Common myeloid progenitor, CD34-positive (primary cell): ENCODE measurements at regions not wholly inside any gene's neighbourhood (a gene's known extent, or its start where the extent isn't known, plus 50 kb on each side); places are given as distances from the start of the nearest gene placed in this dataset.

Source experiments
- CTCF ChIA-PET: fragments of 350-600 bp; sonication (Branson Sonifier 250); formaldehyde crosslinking; loops from one replicate; lab custom pipeline; 2021; ENCODE audit warnings: antibody characterized with exemption; lab: Charles Lee
- POLR2A ChIA-PET: fragments of 350-600 bp; sonication (Branson Sonifier 250); formaldehyde crosslinking; loops from one replicate; lab custom pipeline; 2021; ENCODE audit warnings: antibody characterized with exemption; lab: Charles Lee
- DNase-seq, 3 donors: peaks; one replicate each; pipeline versions ENCODE4 v3.0.0 to v3.0.0-alpha.2; 2013
- H3K27ac ChIP-seq, 2 experiments: 1 replicate in 1 of 2; 2 replicates in 1 of 2; pipeline ENCODE4 v1.7.0; 2013; ENCODE audit warnings: inconsistent platforms in 2 of 2, low read length in 2 of 2, mild to moderate bottlenecking in 2 of 2, low read depth in 1 of 2, moderate library complexity in 1 of 2; ENCODE audit not compliant: severe bottlenecking in 2 of 2, insufficient read depth in 1 of 2, poor library complexity in 1 of 2
- H3K27me3 ChIP-seq, 5 experiments: replicated peaks in 2 of 5; 1 replicate in 3 of 5; 2 replicates in 2 of 5; pipeline versions ENCODE4 v1.6.1 to v1.7.0; 2013; ENCODE audit warnings: low read length in 4 of 5, mild to moderate bottlenecking in 2 of 5, moderate library complexity in 2 of 5, inconsistent platforms in 1 of 5; ENCODE audit not compliant: insufficient read depth in 5 of 5, control insufficient read depth in 4 of 5
- H3K36me3 ChIP-seq, 4 experiments: 1 replicate in 2 of 4; 2 replicates in 2 of 4; pipeline versions ENCODE4 v1.6.1 to v1.7.0; 2013; ENCODE audit warnings: low read length in 3 of 4, control low read depth in 1 of 4, mild to moderate bottlenecking in 1 of 4; ENCODE audit not compliant: control insufficient read depth in 4 of 4, insufficient read depth in 4 of 4
- H3K4me1 ChIP-seq, 4 experiments: 1 replicate in 3 of 4; 2 replicates in 1 of 4; pipeline versions ENCODE4 v1.6.1 to v1.7.1; 2013; ENCODE audit warnings: low read length in 3 of 4, mild to moderate bottlenecking in 3 of 4, control low read depth in 1 of 4, inconsistent platforms in 1 of 4, moderate library complexity in 1 of 4; ENCODE audit not compliant: control insufficient read depth in 4 of 4, insufficient read depth in 4 of 4; ENCODE audit errors: control extremely low read depth in 1 of 4
- H3K4me3 ChIP-seq, 7 experiments: 1 replicate in 4 of 7; 2 replicates in 3 of 7; pipeline versions ENCODE4 v1.5.1 to v1.7.0; 2013; ENCODE audit warnings: mild to moderate bottlenecking in 7 of 7, low read length in 6 of 7, moderate library complexity in 6 of 7, inconsistent platforms in 2 of 7, low read depth in 2 of 7, control low read depth in 1 of 7; ENCODE audit not compliant: insufficient read depth in 4 of 7, control insufficient read depth in 1 of 7; ENCODE audit errors: extremely low read depth in 1 of 7
- H3K9me3 ChIP-seq, 5 experiments: 1 replicate in 4 of 5; 2 replicates in 1 of 5; pipeline versions ENCODE4 v1.6.1 to v1.7.1; 2013; ENCODE audit warnings: low read length in 4 of 5, mild to moderate bottlenecking in 2 of 5, inconsistent platforms in 1 of 5, low read depth in 1 of 5, moderate library complexity in 1 of 5; ENCODE audit not compliant: control insufficient read depth in 4 of 5, insufficient read depth in 2 of 5; ENCODE audit errors: control extremely low read depth in 1 of 5
- WGBS: methylation state at CpG from one replicate; pipeline ENCODE4 v1.1.5; 2013; ENCODE audit not compliant: insufficient coverage; 5-methylcytosine and 5-hydroxymethylcytosine counted together

DNA sequence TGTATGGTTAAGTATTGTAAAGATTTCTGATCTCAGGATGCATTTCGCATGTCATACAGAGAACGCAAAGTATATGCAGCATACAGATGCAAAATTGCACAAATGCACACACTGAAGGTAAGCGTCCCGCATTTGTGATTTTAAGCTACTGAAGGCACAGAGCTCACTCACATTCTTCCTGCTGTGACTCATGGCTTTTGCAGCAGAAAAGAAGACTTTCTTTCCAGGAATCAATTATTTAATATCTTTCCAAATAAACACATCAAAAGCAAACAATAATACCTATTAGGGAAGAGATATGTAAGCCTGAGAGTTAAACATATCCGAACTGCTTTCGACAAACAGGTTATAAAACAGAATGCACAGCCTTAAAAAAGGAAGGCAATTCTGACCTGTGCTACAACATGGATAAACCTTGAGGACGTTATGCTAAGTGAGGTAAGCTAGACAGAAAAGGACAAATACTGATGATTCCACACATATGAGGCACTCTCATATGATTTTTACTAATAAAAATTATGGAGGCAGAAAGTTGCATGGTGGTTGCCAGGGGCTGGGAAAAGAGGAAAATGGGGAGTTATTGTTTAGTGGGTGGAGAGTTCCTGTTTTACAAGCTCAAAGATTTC lies 109.0 kb downstream of the TFAP2A start:
- no peak for DNase-seq
- Histone ChIP-seq H3K9me3 (no peaks in the 10 kb centered on the region), H3K4me1 (no peaks in the 10 kb centered on the region), H3K27me3 (peaks cover 0 to 5% (median 2%) of the 10 kb centered on the region in 5 experiments), H3K36me3 (no peaks in the 10 kb centered on the region), H3K4me3 (no peak overlapping the region), H3K27ac (no peak overlapping the region)
- 97% methylated on average over 6 of the region's 7 CpGs for WGBS
- ChIA-PET CTCF (no interaction called here), POLR2A (no interaction called here)

DNA sequence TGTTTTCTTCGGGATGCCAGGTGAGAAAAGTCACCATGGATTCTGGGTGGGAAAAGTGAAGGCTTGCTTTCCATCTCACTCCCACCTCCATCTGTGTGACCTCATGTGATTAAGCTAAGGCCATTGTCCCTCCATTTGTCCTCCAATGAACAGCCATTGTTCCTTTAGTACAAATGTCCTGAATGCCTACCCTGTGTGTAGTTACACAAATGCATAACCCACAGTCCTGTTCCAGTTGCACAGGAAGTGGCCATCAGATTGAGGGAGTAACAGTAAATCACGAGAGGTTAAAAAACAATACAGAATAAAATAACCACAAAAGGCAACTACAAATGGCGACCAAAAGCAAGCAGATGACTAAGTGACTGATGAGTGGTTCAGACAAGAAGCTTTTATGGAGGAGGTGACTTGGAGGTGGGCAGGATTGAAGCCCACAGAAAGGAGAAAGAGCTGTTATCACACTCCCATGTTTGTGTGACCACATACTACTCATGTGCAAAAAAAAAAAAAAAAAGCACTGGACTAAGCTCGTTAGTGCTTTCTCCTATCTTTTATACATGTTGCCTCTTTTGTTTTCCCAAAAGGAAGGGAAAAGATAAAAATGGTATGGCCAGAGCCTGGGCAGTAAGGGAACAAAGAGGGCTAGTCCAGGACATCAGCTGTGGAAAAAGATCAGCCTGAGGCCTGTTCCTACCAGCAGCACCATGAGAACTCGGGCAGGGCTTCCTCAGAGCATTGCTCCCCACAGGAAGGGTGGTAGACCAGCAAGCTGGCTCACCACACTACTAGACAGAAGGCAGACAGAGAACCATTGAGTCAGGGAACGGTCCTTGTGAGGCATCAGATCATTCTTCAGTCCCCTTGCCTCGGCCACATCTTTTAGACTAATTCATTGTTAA lies 111.0 kb downstream of the TFAP2A start:
- POLR2A ChIA-PET = no interaction called here
- 94% methylated on average over 3 of the region's 7 CpGs for WGBS
- no peaks in the 10 kb centered on the region for H3K9me3 ChIP-seq
- H3K4me3 ChIP-seq = no peak overlapping the region
- no peak for DNase-seq
- CTCF ChIA-PET = no interaction called here
- H3K36me3 ChIP-seq = no peaks in the 10 kb centered on the region
- H3K4me1 ChIP-seq = no peaks in the 10 kb centered on the region
- peaks cover 0 to 2% (median 0%) of the 10 kb centered on the region in 5 experiments for H3K27me3 ChIP-seq
- no peak overlapping the region for H3K27ac ChIP-seq

GRCh38 chr6:10302566-10303235 lies 112.2 kb downstream of the TFAP2A start:
- no peak overlapping the region for H3K4me3 ChIP-seq
- no peaks in the 10 kb centered on the region for H3K9me3 ChIP-seq
- H3K27ac ChIP-seq = no peak overlapping the region
- no peak for DNase-seq
- CTCF ChIA-PET = no interaction called here
- H3K27me3 ChIP-seq = peaks cover 0 to 2% (median 0%) of the 10 kb centered on the region in 5 experiments
- WGBS = no CpG with 5 or more reads among the region's 6 CpGs
- H3K36me3 ChIP-seq = no peaks in the 10 kb centered on the region
- H3K4me1 ChIP-seq = no peaks in the 10 kb centered on the region
- POLR2A ChIA-PET = no interaction called here

DNA sequence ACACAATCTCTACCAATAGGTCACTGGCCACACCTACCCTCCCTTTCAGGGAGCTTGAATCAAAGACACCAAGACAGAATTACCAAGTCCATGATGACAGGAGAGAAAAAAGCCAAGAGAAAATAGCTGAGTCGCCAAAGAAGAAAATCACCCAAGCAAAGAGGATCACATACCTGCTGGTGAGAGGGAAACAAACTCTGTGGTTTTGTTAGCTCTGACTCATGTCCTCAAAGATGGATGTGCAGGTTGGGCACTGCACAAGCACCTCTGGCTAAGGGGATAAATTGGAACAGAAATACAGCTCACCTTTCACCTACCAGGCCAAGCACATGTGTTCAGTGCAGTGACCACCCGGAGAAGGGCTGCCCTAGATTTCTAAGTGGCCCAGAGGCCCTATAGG lies 114.8 kb downstream of the TFAP2A start:
- Histone ChIP-seq H3K4me3 (no peak overlapping the region), H3K4me1 (no peaks in the 10 kb centered on the region), H3K36me3 (no peaks in the 10 kb centered on the region), H3K27me3 (peaks cover 0 to 2% (median 0%) of the 10 kb centered on the region in 5 experiments), H3K9me3 (no peaks in the 10 kb centered on the region), H3K27ac (no peak overlapping the region)
- no peak for DNase-seq
- 64% methylated on average over 2 of the region's 2 CpGs for WGBS
- CTCF ChIA-PET = no interaction called here
- POLR2A ChIA-PET = no interaction called here

DNA sequence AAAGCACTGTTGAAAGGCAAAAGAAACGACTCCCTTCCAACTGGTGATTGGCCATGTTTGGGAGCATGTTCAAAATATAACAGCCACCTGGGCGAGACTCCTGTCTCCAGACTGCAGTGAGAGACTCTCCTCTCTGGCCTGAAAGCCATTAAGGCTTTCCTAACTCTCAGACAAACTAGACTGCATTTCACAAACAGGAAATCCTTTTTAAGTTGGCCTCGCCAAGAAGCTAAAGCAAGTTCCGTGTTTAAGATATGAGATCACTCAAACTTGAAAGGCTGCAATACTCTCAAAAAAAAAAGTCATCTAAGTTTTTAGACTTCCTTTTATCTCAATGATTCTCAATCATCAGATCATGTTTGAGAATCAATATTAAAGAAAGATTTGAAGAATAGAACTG lies 117.0 kb downstream of the TFAP2A start:
- CTCF ChIA-PET = no interaction called here
- 44% methylated on average over 3 of the region's 4 CpGs for WGBS
- Histone ChIP-seq H3K4me3 (no peak overlapping the region), H3K9me3 (no peaks in the 10 kb centered on the region), H3K4me1 (no peaks in the 10 kb centered on the region), H3K27ac (no peak overlapping the region), H3K36me3 (no peaks in the 10 kb centered on the region), H3K27me3 (no peaks in the 10 kb centered on the region)
- no peak for DNase-seq
- POLR2A ChIA-PET = no interaction called here

DNA sequence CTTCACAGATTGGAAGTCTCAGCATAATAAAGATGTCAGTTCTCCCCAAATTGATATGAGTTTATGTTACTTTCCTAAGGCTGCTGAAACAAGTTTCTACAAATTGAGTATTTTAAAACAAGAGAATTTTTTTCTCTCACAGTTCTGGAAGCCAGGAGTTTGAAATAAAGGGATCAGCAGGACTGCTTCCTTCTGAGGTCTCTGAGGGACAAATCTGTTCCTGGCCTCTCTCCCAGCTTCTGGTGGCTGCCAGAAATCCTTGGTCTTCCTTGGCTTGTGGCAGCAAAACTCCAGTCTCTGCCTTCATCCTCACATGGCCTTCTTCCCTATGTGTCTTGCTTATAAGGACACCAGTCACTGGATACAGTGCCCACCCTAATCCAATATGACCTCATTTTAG lies 136.1 kb downstream of the TFAP2A start:
- Histone ChIP-seq H3K27me3 (no peaks in the 10 kb centered on the region), H3K36me3 (no peaks in the 10 kb centered on the region), H3K4me3 (no peak overlapping the region), H3K4me1 (no peaks in the 10 kb centered on the region), H3K27ac (no peak overlapping the region), H3K9me3 (no peaks in the 10 kb centered on the region)
- ChIA-PET CTCF (no interaction called here), POLR2A (no interaction called here)
- DNase-seq = no peak
